ENCODE measurements at regions not wholly inside any gene's neighbourhood (a gene's known extent, or its start where the extent isn't known, plus 50 kb on each side); places are given as distances from the start of the nearest gene placed in this dataset.

DNA sequence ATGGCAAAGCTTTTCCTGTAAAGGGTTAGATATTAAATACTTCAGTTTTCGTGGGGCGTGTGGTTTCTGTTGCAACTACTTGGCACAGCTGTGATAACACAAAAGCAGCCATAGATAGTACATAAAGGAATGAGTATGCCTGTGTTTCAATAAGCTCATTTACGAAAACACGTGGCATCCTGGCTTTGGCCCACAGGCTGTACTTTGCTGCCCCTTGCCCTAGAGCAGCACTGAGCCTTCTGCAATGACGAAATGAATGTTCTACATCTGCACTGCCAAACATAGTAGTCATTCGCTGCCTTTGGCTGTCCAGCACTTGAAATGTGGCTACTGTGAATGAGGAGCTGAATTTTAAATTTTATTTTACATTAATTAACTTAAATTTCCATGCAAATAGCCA is 376.2 kb upstream of the TPK1 start:
- no peaks in the 10 kb centered on the region for H4K20me1 ChIP-seq (replicated peaks; ENCODE audit: control insufficient read depth, insufficient read depth, low read length)
- ChIA-PET CTCF (ENCODE audit: low intra/inter-chr PET ratio) (no interaction called here), POLR2A (no interaction called here)
- no peak overlapping the region for H3K4me2 ChIP-seq (ENCODE audit: insufficient read depth, low read length)
- ATAC-seq (no peak), FAIRE-seq (no peak), DNase-seq (ENCODE audit: extremely low read depth in 1 of 4, low spot score in 3 of 4) (no peak)
- H3K4me1 ChIP-seq (replicated peaks in 1 of 2; ENCODE audit: control insufficient read depth in 2 of 2, insufficient read depth in 2 of 2, low read length in 2 of 2), result no peaks in the 10 kb centered on the region
- no peak overlapping the region for H3K4me3 ChIP-seq
- TF ChIP-seq BCL6 (CRISPR knock-in tag; IDR thresholded peaks at IDR 0.05) (no peak), MECOM (CRISPR knock-in tag; IDR thresholded peaks at IDR 0.05) (no peak), TARDBP (IDR thresholded peaks at IDR 0.05) (no peak), MCM7 (IDR thresholded peaks at IDR 0.05) (no peak), U2AF1 (optimal IDR thresholded peaks at IDR 0.05; ENCODE audit: low read depth, low read length) (no peak), LARP7 (IDR thresholded peaks at IDR 0.05) (no peak), JUND (IDR thresholded peaks at IDR 0.05; ENCODE audit: borderline replicate concordance, low read depth, low read length) (no peak), JUND (tag; IDR thresholded peaks at IDR 0.05; ENCODE audit: borderline replicate concordance, low read depth, low read length) (no peak), NR4A1 (CRISPR knock-in tag; IDR thresholded peaks at IDR 0.05) (no peak), NR4A1 (tag; IDR thresholded peaks at IDR 0.05) (no peak), TAF1 (IDR thresholded peaks at IDR 0.05; ENCODE audit: control insufficient read depth, extremely low read depth, insufficient read depth, low read length, severe bottlenecking) (no peak), CHD1 (IDR thresholded peaks at IDR 0.05; ENCODE audit: low read length) (no peak), EGR1 (conservative IDR thresholded peaks at IDR 0.05) (no peak), XRCC3 (IDR thresholded peaks at IDR 0.05) (no peak), TSC22D4 (tag; IDR thresholded peaks at IDR 0.05) (no peak)
- TF ChIP-seq, protein P1, sequence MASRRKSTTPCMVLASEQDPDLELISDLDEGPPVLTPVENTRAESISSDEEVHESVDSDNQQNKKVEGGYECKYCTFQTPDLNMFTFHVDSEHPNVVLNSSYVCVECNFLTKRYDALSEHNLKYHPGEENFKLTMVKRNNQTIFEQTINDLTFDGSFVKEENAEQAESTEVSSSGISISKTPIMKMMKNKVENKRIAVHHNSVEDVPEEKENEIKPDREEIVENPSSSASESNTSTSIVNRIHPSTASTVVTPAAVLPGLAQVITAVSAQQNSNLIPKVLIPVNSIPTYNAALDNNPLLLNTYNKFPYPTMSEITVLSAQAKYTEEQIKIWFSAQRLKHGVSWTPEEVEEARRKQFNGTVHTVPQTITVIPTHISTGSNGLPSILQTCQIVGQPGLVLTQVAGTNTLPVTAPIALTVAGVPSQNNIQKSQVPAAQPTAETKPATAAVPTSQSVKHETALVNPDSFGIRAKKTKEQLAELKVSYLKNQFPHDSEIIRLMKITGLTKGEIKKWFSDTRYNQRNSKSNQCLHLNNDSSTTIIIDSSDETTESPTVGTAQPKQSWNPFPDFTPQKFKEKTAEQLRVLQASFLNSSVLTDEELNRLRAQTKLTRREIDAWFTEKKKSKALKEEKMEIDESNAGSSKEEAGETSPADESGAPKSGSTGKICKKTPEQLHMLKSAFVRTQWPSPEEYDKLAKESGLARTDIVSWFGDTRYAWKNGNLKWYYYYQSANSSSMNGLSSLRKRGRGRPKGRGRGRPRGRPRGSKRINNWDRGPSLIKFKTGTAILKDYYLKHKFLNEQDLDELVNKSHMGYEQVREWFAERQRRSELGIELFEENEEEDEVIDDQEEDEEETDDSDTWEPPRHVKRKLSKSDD (conservative IDR thresholded peaks at IDR 0.05; ENCODE audit: low read length), result no peak
- TF ChIP-seq, protein P2, sequence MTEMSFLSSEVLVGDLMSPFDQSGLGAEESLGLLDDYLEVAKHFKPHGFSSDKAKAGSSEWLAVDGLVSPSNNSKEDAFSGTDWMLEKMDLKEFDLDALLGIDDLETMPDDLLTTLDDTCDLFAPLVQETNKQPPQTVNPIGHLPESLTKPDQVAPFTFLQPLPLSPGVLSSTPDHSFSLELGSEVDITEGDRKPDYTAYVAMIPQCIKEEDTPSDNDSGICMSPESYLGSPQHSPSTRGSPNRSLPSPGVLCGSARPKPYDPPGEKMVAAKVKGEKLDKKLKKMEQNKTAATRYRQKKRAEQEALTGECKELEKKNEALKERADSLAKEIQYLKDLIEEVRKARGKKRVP (CRISPR knock-in tag; IDR thresholded peaks at IDR 0.05), result no peak
- TF ChIP-seq, protein P3, sequence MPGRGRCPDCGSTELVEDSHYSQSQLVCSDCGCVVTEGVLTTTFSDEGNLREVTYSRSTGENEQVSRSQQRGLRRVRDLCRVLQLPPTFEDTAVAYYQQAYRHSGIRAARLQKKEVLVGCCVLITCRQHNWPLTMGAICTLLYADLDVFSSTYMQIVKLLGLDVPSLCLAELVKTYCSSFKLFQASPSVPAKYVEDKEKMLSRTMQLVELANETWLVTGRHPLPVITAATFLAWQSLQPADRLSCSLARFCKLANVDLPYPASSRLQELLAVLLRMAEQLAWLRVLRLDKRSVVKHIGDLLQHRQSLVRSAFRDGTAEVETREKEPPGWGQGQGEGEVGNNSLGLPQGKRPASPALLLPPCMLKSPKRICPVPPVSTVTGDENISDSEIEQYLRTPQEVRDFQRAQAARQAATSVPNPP (IDR thresholded peaks at IDR 0.05; ENCODE audit: borderline replicate concordance, insufficient read depth, insufficient read length), result no peak
- WGBS (ENCODE audit: insufficient coverage, low coverage, missing lambda C conversion rate), result 2% methylated on average over 6 of the region's 6 CpGs
- in situ Hi-C loops (cut with MboI) (no loop called here), intact Hi-C loops (cut with micrococcal nuclease) (no loop called here)
- H3K79me2 ChIP-seq (ENCODE audit: control insufficient read depth, insufficient read depth, low read length), result no peaks in the 10 kb centered on the region
- no peak overlapping the region for H3K27ac ChIP-seq (ENCODE audit: extremely low read depth, low read depth, low read length)
- no peak overlapping the region for H3K9ac ChIP-seq (ENCODE audit: insufficient read depth in 1 of 2, low read depth in 2 of 2, low read length in 2 of 2)
- H3K9me3 ChIP-seq (replicated peaks; ENCODE audit: control insufficient read depth, insufficient read depth, low read depth, low read length), result peaks cover 4% of the 10 kb centered on the region; the same call in 1 of the 2 replicates
- no peaks in the 10 kb centered on the region for H3K27me3 ChIP-seq (ENCODE audit: control insufficient read depth in 2 of 2, insufficient read depth in 2 of 2, low read length in 2 of 2)
- no peaks in the 10 kb centered on the region for H3K36me3 ChIP-seq (ENCODE audit: control insufficient read depth, insufficient read depth, low read length)
- H3K9me1 ChIP-seq (ENCODE audit: control insufficient read depth, insufficient read depth, low read length), result no peaks in the 10 kb centered on the region
- BruUV-seq (replicated peaks), result no TSS peak
- H2AFZ ChIP-seq (ENCODE audit: low read depth, low read length), result no peak overlapping the region

Data from K562 (cell line).